ENCODE measurements at regions not wholly inside any gene's neighbourhood (a gene's known extent, or its start where the extent isn't known, plus 50 kb on each side); places are given as distances from the start of the nearest gene placed in this dataset.

- WGBS, 4 donors: 87 to 89% (median 88%) methylated on average over 8 of the region's 8 CpGs
- TF ChIP-seq POLR2A (IDR thresholded peaks at IDR 0.05): no peak
- TF ChIP-seq CTCF (IDR thresholded peaks at IDR 0.05): no peak
- Histone ChIP-seq H3K27me3 (peaks cover 0 to 2% (median 0%) of the 10 kb centered on the region in 9 donors), H3K9me3 (peaks cover 0 to 7% (median 0%) of the 10 kb centered on the region in 12 donors), H3K36me3 (no peaks in the 10 kb centered on the region), H3K4me3 (no peak overlapping the region), H3K4me1 (peaks cover 0 to 14% (median 4%) of the 10 kb centered on the region in 12 donors), H3K27ac (no peak overlapping the region)
- ATAC-seq (no peak), DNase-seq (no peak)
- intact Hi-C loops (cut with DNase I): no loop called here
Measured at GRCh38 chr2:239834143-239834542, 191.0 kb downstream of the NDUFA10 start.

GRCh38 chr2:239833269-239834109 lies 191.7 kb downstream of the NDUFA10 start:
- DNase-seq (peak in 1 of 5 donors; percentile 11), ATAC-seq (no peak)
- H3K4me1 ChIP-seq: peaks cover 0 to 14% (median 4%) of the 10 kb centered on the region in 12 donors
- no peaks in the 10 kb centered on the region for H3K36me3 ChIP-seq
- H3K27me3 ChIP-seq: peaks cover 0 to 1% (median 0%) of the 10 kb centered on the region in 9 donors
- no peak for TF ChIP-seq POLR2A (IDR thresholded peaks at IDR 0.05)
- TF ChIP-seq CTCF (IDR thresholded peaks at IDR 0.05): no peak
- intact Hi-C loops (cut with DNase I): no loop called here
- WGBS, 4 donors: 90 to 93% (median 93%) methylated on average over 21 of the region's 21 CpGs
- no peak overlapping the region for H3K4me3 ChIP-seq
- H3K27ac ChIP-seq: no peak overlapping the region
- H3K9me3 ChIP-seq: peaks cover 0 to 7% (median 0%) of the 10 kb centered on the region in 12 donors

GRCh38 chr2:239832490-239833268 lies 192.5 kb downstream of the NDUFA10 start:
- Histone ChIP-seq H3K36me3 (no peaks in the 10 kb centered on the region), H3K27me3 (peaks cover 0 to 6% (median 0%) of the 10 kb centered on the region in 9 donors), H3K4me1 (peaks cover 0 to 14% (median 4%) of the 10 kb centered on the region in 12 donors), H3K4me3 (no peak overlapping the region), H3K27ac (no peak overlapping the region), H3K9me3 (peaks cover 0 to 7% (median 0%) of the 10 kb centered on the region in 12 donors)
- ATAC-seq (no peak), DNase-seq (peak in 1 of 5 donors; percentile 8)
- 82 to 89% (median 87%) methylated on average over 17 to 19 of the region's 19 CpGs for WGBS, 4 donors
- intact Hi-C loops (cut with DNase I): no loop called here
- TF ChIP-seq POLR2A (IDR thresholded peaks at IDR 0.05) (no peak), CTCF (IDR thresholded peaks at IDR 0.05) (no peak)
